IMR-90 (cell line): ENCODE measurements at regions not wholly inside any gene's neighbourhood (a gene's known extent, or its start where the extent isn't known, plus 50 kb on each side); places are given as distances from the start of the nearest gene placed in this dataset.
A peak's percentile ranks its signal among the peaks of the same experiment; 100 is the strongest.

Experiments used
- ATAC-seq: fragments of 200-7000 bp; cut with Tn5 transposase; 2 replicates; pipeline ENCODE4 v1.9.1; 2020; ENCODE audit warnings: low read depth, mild to moderate bottlenecking, moderate library complexity
- BruUV-seq: library from RNA; stranded (reverse); fragments of 400-500 nt; replicated peaks from 2 replicates; lab custom pipeline; 2021; lab: Mats Ljungman, UMichigan
- CTCF ChIA-PET: fragments of 300-600 bp; formaldehyde crosslinking; extraction: SDS; loops from one replicate; lab custom pipeline; 2021; ENCODE audit warnings: antibody characterized with exemption; lab: Yijun Ruan, JAX
- POLR2A ChIA-PET: fragments of 300-600 bp; sonication (Branson Sonifier 250); formaldehyde crosslinking; loops from one replicate; lab custom pipeline; 2022; ENCODE audit warnings: antibody characterized with exemption; ENCODE audit not compliant: unreplicated experiment; lab: Charles Lee
- DNase-seq: peaks from one replicate; pipeline ENCODE4 v3.0.0; 2013
- H2AFZ ChIP-seq: replicated peaks from 2 replicates; pipeline ENCODE3; 2013; ENCODE audit warnings: low read length, mild to moderate bottlenecking; ENCODE audit not compliant: poor library complexity
- H2AK5ac ChIP-seq: 2 replicates; pipeline ENCODE4 v1.6.1; 2013; ENCODE audit warnings: low read depth, low read length, inconsistent platforms
- H2AK9ac ChIP-seq: replicated peaks from 2 replicates; pipeline ENCODE3; 2013; ENCODE audit warnings: mild to moderate bottlenecking, low read depth, low read length, moderate library complexity; ENCODE audit not compliant: poor library complexity
- H2BK120ac ChIP-seq: 2 replicates; pipeline ENCODE4 v1.6.1; 2013; ENCODE audit warnings: low read depth, low read length, inconsistent platforms
- H2BK15ac ChIP-seq: 3 replicates; pipeline ENCODE4 v1.6.1; 2013; ENCODE audit warnings: low read depth, low read length, inconsistent platforms
- H2BK20ac ChIP-seq: 2 replicates; pipeline ENCODE4 v1.6.1; 2013; ENCODE audit warnings: low read depth, mild to moderate bottlenecking, inconsistent platforms, low read length, moderate library complexity
- H2BK5ac ChIP-seq: 2 replicates; pipeline ENCODE4 v1.6.1; 2013; ENCODE audit warnings: mild to moderate bottlenecking, low read depth, low read length, inconsistent platforms; ENCODE audit not compliant: poor library complexity, severe bottlenecking
- H3K14ac ChIP-seq: replicated peaks from 2 replicates; pipeline ENCODE4 v1.6.1; 2013; ENCODE audit warnings: low read depth, low read length, inconsistent platforms
- H3K18ac ChIP-seq: 2 replicates; pipeline ENCODE4 v1.6.1; 2013; ENCODE audit warnings: low read depth, low read length, control low read depth
- H3K23ac ChIP-seq: 2 replicates; pipeline ENCODE4 v1.6.1; 2013; ENCODE audit warnings: low read depth, low read length, inconsistent platforms
- H3K27ac ChIP-seq: 2 replicates; pipeline ENCODE4 v1.5.1; 2013; ENCODE audit warnings: mild to moderate bottlenecking, control low read depth, low read length; ENCODE audit not compliant: insufficient read depth
- H3K27me3 ChIP-seq: 2 replicates; pipeline ENCODE4 v1.6.1; 2013; ENCODE audit warnings: low read length; ENCODE audit not compliant: control insufficient read depth, insufficient read depth
- H3K36me3 ChIP-seq: 2 replicates; pipeline ENCODE4 v1.6.1; 2013; ENCODE audit warnings: low read length, mixed read lengths; ENCODE audit not compliant: control insufficient read depth, insufficient read depth
- H3K4ac ChIP-seq: 2 replicates; pipeline ENCODE4 v1.6.1; 2013; ENCODE audit warnings: low read depth, low read length, inconsistent platforms
- H3K4me1 ChIP-seq: 2 replicates; pipeline ENCODE4 v1.6.1; 2013; ENCODE audit warnings: low read length, mixed read lengths; ENCODE audit not compliant: control insufficient read depth, insufficient read depth
- H3K4me2 ChIP-seq: 2 replicates; pipeline ENCODE4 v1.6.1; 2013; ENCODE audit warnings: low read depth, mild to moderate bottlenecking, control low read depth, low read length, moderate library complexity
- H3K4me3 ChIP-seq: 2 replicates; pipeline ENCODE4 v1.5.1; 2013; ENCODE audit warnings: low read depth, mild to moderate bottlenecking, control low read depth, low read length, moderate library complexity; ENCODE audit not compliant: insufficient read depth
- H3K56ac ChIP-seq: 2 replicates; pipeline ENCODE4 v1.6.1; 2013; ENCODE audit warnings: low read length, inconsistent platforms; ENCODE audit not compliant: insufficient read depth; ENCODE audit errors: extremely low read depth
- H3K79me1 ChIP-seq, 2 experiments: 2 replicates each; pipeline ENCODE4 v1.6.1; 2013; ENCODE audit warnings: low read length in 2 of 2, inconsistent platforms in 1 of 2, low read depth in 1 of 2
- H3K9ac ChIP-seq: 2 replicates; pipeline ENCODE4 v1.6.1; 2013; ENCODE audit warnings: low read depth, low read length, control low read depth
- H3K9me1 ChIP-seq: 2 replicates; pipeline ENCODE4 v1.6.1; 2013; ENCODE audit warnings: low read length, inconsistent platforms; ENCODE audit not compliant: insufficient read depth
- H3K9me3 ChIP-seq: 2 replicates; pipeline ENCODE4 v1.6.1; 2013; ENCODE audit warnings: low read length; ENCODE audit not compliant: control insufficient read depth, insufficient read depth
- H4K20me1 ChIP-seq: 2 replicates; pipeline ENCODE4 v1.6.1; 2013; ENCODE audit warnings: low read length, inconsistent platforms; ENCODE audit not compliant: insufficient read depth
- H4K5ac ChIP-seq: 2 replicates; pipeline ENCODE4 v1.6.1; 2013; ENCODE audit warnings: mild to moderate bottlenecking, low read depth, low read length, control low read depth
- H4K8ac ChIP-seq, 2 experiments: 2 replicates each; pipeline ENCODE4 v1.6.1; 2013; ENCODE audit warnings: low read depth in 2 of 2, low read length in 2 of 2, control low read depth in 1 of 2, inconsistent platforms in 1 of 2
- H4K91ac ChIP-seq: 2 replicates; pipeline ENCODE4 v1.6.1; 2013; ENCODE audit warnings: low read depth, low read length, inconsistent platforms; ENCODE audit not compliant: insufficient read depth
- CEBPB ChIP-seq: IDR thresholded peaks from 2 replicates; pipeline ENCODE4 v1.6.1; 2012; ENCODE audit warnings: low read depth, low read length, improper control_type of control experiment
- FOS ChIP-seq: fragments of 150-350 bp; IDR thresholded peaks from 2 replicates; pipeline ENCODE4 v1.6.1; 2016; ENCODE audit warnings: low read depth, low read length
- MXI1 ChIP-seq: IDR thresholded peaks from 2 replicates; pipeline ENCODE4 v1.6.1; 2012; ENCODE audit warnings: low read depth, mild to moderate bottlenecking, low read length, moderate library complexity, borderline replicate concordance
- NFE2L2 ChIP-seq: fragments of 150-350 bp; IDR thresholded peaks from 2 replicates; pipeline ENCODE4 v1.6.1; 2016; ENCODE audit warnings: low read depth, mild to moderate bottlenecking, low read length
- POLR2A ChIP-seq: IDR thresholded peaks from 2 replicates; pipeline ENCODE4 v1.6.1; 2012; ENCODE audit warnings: mild to moderate bottlenecking, low read depth, low read length
- RCOR1 ChIP-seq: IDR thresholded peaks from 2 replicates; pipeline ENCODE4 v1.6.1; 2012; ENCODE audit warnings: mild to moderate bottlenecking, low read length, improper control_type of control experiment; ENCODE audit not compliant: insufficient replicate concordance
- SMC3 ChIP-seq: fragments of 150-350 bp; IDR thresholded peaks from 2 replicates; pipeline ENCODE4 v1.6.1; 2016; ENCODE audit warnings: low read depth, mild to moderate bottlenecking, antibody characterized with exemption, low read length, moderate library complexity
- USF2 ChIP-seq: fragments of 150-350 bp; IDR thresholded peaks from 2 replicates; pipeline ENCODE4 v1.6.1; 2017; ENCODE audit warnings: mild to moderate bottlenecking, antibody characterized with exemption, low read length, low read depth
- WGBS, 2 experiments: methylation state at CpG; one replicate each; pipeline versions ENCODE4 v1.1.5 to v1.1.7; 2013; ENCODE audit warnings: missing lambda C conversion rate in 2 of 2; ENCODE audit not compliant: insufficient read length in 1 of 2; ENCODE audit errors: extremely low coverage in 2 of 2; 5-methylcytosine and 5-hydroxymethylcytosine counted together
- dilution Hi-C: fragments of 300-500 bp; cut with HindIII; formaldehyde crosslinking; loops from one replicate; pipeline ENCODE4 v1.14.3; 2018; ENCODE audit warnings: low sequenced_read_pairs; ENCODE audit not compliant: unreplicated experiment
- in situ Hi-C: fragments of 300-500 bp; cut with MboI; formaldehyde crosslinking; loops from 3 replicates; pipeline ENCODE4 v1.14.3; 2019; ENCODE audit warnings: low sequenced_read_pairs, inconsistent platforms, mixed read lengths
- intact Hi-C: fragments of 100-400 bp; cut with micrococcal nuclease; formaldehyde crosslinking; loops from 2 replicates; pipeline ENCODE4 v1.10.0; 2022

- no peak overlapping the region for H4K8ac ChIP-seq
- no TSS peak for BruUV-seq
- H3K4me2 ChIP-seq: no peak overlapping the region
- H3K36me3 ChIP-seq: no peaks in the 10 kb centered on the region
- no peaks in the 10 kb centered on the region for H3K9me1 ChIP-seq
- H3K4me1 ChIP-seq: peaks cover 7% of the 10 kb centered on the region
- no peak overlapping the region for H3K56ac ChIP-seq
- no peak overlapping the region for H3K27ac ChIP-seq
- H3K79me1 ChIP-seq: no peaks in the 10 kb centered on the region
- in situ Hi-C loops: no loop called here
- intact Hi-C loops: no loop called here
- H3K23ac ChIP-seq: no peak overlapping the region
- no peak overlapping the region for H3K4ac ChIP-seq
- TF ChIP-seq NFE2L2 (no peak), MXI1 (no peak), CEBPB (no peak), POLR2A (no peak), SMC3 (no peak), FOS (peak; percentile 61; the same call in 1 of the 2 replicates), USF2 (no peak), RCOR1 (no peak)
- no peak overlapping the region for H2BK20ac ChIP-seq
- DNase-seq (peak; percentile 51), ATAC-seq (peak; percentile 31)
- no peak overlapping the region for H4K5ac ChIP-seq
- H3K9ac ChIP-seq: no peak overlapping the region
- WGBS, 2 experiments: no CpG with 5 or more reads among the region's 2 CpGs
- H2AFZ ChIP-seq: peak overlapping the region; percentile 16
- no peak overlapping the region for H4K91ac ChIP-seq
- no peak overlapping the region for H3K4me3 ChIP-seq
- no peaks in the 10 kb centered on the region for H3K27me3 ChIP-seq
- no peak overlapping the region for H2BK120ac ChIP-seq
- H3K18ac ChIP-seq: no peak overlapping the region
- ChIA-PET CTCF (interaction anchor here (1.1 kb wide), 1 partner anchor 14 kb away, joined by 4 read pairs; no protein-coding TSS in a partner anchor), POLR2A (no interaction called here)
- H2AK5ac ChIP-seq: no peak overlapping the region
- 0 out of 3 replicates have a peak overlapping the region, but pooled peaks have one; percentile 54 for H2BK15ac ChIP-seq
- no peak overlapping the region for H2BK5ac ChIP-seq
- H3K14ac ChIP-seq: no peak overlapping the region; the same call in 1 of the 2 replicates
- no peaks in the 10 kb centered on the region for H4K20me1 ChIP-seq
- dilution Hi-C loops: no loop called here
- no peak overlapping the region for H2AK9ac ChIP-seq
- no peaks in the 10 kb centered on the region for H3K9me3 ChIP-seq
Observed at GRCh38 chr1:78718566-78718965, 68.9 kb downstream of the IFI44 start.
